ENCODE measurements at regions not wholly inside any gene's neighbourhood (a gene's known extent, or its start where the extent isn't known, plus 50 kb on each side); places are given as distances from the start of the nearest gene placed in this dataset.

DNA sequence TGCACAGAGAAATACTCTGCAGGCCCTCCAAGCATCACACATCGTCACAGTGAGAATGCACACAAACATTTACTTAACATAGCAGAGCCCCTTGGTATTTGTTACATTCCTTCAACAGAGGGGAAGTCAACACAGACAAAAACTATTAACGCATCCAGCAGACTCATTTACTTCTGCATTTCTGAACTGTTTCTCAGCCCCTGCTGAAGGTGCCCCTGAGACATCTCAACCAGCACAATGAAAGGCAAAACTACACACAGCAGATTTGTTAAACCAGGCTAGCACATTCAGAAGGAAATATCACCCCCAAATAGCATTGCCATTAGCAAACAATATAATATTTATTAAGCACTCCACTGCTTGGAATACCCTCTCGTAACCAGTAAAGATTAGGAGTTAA is 367.0 kb downstream of the RAB28 start:
- H2AK5ac ChIP-seq (ENCODE audit: low read depth, low read length), result no peak overlapping the region
- ChIA-PET CTCF (ENCODE audit: partially characterized antibody) (interaction anchor here (1.1 kb wide), 1 partner anchor 12 kb away, joined by 3 read pairs; no protein-coding TSS in a partner anchor), POLR2A (ENCODE audit: partially characterized antibody) (no interaction called here)
- no peak overlapping the region for H2AFZ ChIP-seq (ENCODE audit: low read length)
- no peak overlapping the region for H2BK12ac ChIP-seq (ENCODE audit: low read depth, low read length)
- H3K23ac ChIP-seq (ENCODE audit: insufficient read length), result no peak overlapping the region
- H3K56ac ChIP-seq (replicated peaks; ENCODE audit: insufficient read length, low read depth, low read length), result no peak overlapping the region
- no peaks in the 10 kb centered on the region for H3K4me1 ChIP-seq (replicated peaks in 1 of 4; ENCODE audit: control insufficient read depth in 3 of 4, insufficient read depth in 4 of 4, low read length in 3 of 4)
- no peaks in the 10 kb centered on the region for H3K36me3 ChIP-seq (ENCODE audit: control insufficient read depth in 2 of 4, insufficient read depth in 4 of 4, low read length in 3 of 4)
- no peaks in the 10 kb centered on the region for H3K23me2 ChIP-seq (ENCODE audit: low read depth, low read length)
- no peak overlapping the region for H2BK20ac ChIP-seq (ENCODE audit: low read length)
- no peak for TF ChIP-seq TAF7 (optimal IDR thresholded peaks at IDR 0.05; ENCODE audit: borderline replicate concordance, low read depth, low read length)
- no peak overlapping the region for H3K4me2 ChIP-seq (ENCODE audit: insufficient read depth in 1 of 2, low read depth in 2 of 2, low read length in 2 of 2)
- H3K79me2 ChIP-seq (ENCODE audit: control insufficient read depth in 1 of 2, insufficient read depth in 2 of 2, low read length in 2 of 2), result no peaks in the 10 kb centered on the region
- FAIRE-seq, result no peak
- H3K4me3 ChIP-seq (ENCODE audit: extremely low read depth in 1 of 4, insufficient read depth in 2 of 4, low read depth in 3 of 4, low read length in 4 of 4), result no peak overlapping the region
- no peak overlapping the region for H3K14ac ChIP-seq (ENCODE audit: insufficient read length)
- no peaks in the 10 kb centered on the region for H4K20me1 ChIP-seq (replicated peaks in 1 of 2; ENCODE audit: control insufficient read depth in 1 of 2, insufficient read depth in 2 of 2, low read length in 2 of 2)
- 95% methylated on average over 3 of the region's 3 CpGs; no CpG with 5 or more reads in 1 of the 2 experiments for WGBS, 2 experiments (ENCODE audit: extremely low coverage in 1 of 2, insufficient coverage in 1 of 2, insufficient read length in 1 of 2, insufficient replicate concordance in 2 of 2, low coverage in 1 of 2, low lambda C conversion rate in 2 of 2, missing lambda C conversion rate in 1 of 2)
- no peak overlapping the region for H4K8ac ChIP-seq (ENCODE audit: extremely low read depth, insufficient read depth, low read length)
- H3K9me3 ChIP-seq (ENCODE audit: insufficient read depth in 2 of 2, low read depth in 1 of 2, low read length in 1 of 2), result no peaks in the 10 kb centered on the region
- no peak overlapping the region for H4K91ac ChIP-seq (replicated peaks; ENCODE audit: insufficient read length, low read length)
- H3K79me1 ChIP-seq (ENCODE audit: low read depth, low read length), result no peaks in the 10 kb centered on the region
- H4K5ac ChIP-seq (ENCODE audit: insufficient read length, low read depth, low read length), result no peak overlapping the region
- no peaks in the 10 kb centered on the region; a peak in 1 of 7 replicates for H3K27me3 ChIP-seq (replicated peaks in 1 of 4; ENCODE audit: control insufficient read depth in 3 of 4, extremely low read depth in 1 of 4, insufficient read depth in 3 of 4, low read length in 3 of 4)
- H2BK15ac ChIP-seq (ENCODE audit: low read length), result no peak overlapping the region
- no peak overlapping the region for H2BK120ac ChIP-seq (replicated peaks; ENCODE audit: low read depth, low read length)
- H3K18ac ChIP-seq (ENCODE audit: extremely low read depth, low read length), result no peak overlapping the region
- DNase-seq (ENCODE audit: low read depth in 1 of 2, low spot score in 2 of 2), result no peak
- H3K27ac ChIP-seq (ENCODE audit: low read depth, low read length), result no peak overlapping the region
- H3K4ac ChIP-seq (replicated peaks; ENCODE audit: insufficient read length, low read depth, low read length), result no peak overlapping the region
- no peak overlapping the region for H2BK5ac ChIP-seq (ENCODE audit: low read depth, low read length)
- H3K9ac ChIP-seq (replicated peaks in 1 of 4; ENCODE audit: extremely low read depth in 1 of 4, low read depth in 3 of 4, low read length in 3 of 4), result no peak overlapping the region
